OCI-LY7 (cell line): ENCODE measurements at regions not wholly inside any gene's neighbourhood (a gene's known extent, or its start where the extent isn't known, plus 50 kb on each side); places are given as distances from the start of the nearest gene placed in this dataset.

Experiments used
- CTCF ChIP-seq: fragments of 200-600 bp; sonication (generic); conservative IDR thresholded peaks from 2 replicates; pipeline ENCODE4 v1.5.1; 2014; ENCODE audit warnings: mild to moderate bottlenecking, antibody characterized with exemption, low read length, moderate library complexity, mixed read lengths
- EZH2phosphoT487 ChIP-seq: fragments of 200-600 bp; sonication (generic); IDR thresholded peaks from 2 replicates; pipeline ENCODE4 v1.6.1; 2018; ENCODE audit warnings: low read depth, borderline replicate concordance, mild to moderate bottlenecking, mixed run types, antibody characterized with exemption, low read length, moderate library complexity, mixed read lengths

GRCh38 chr1:114209971-114210370 lies 56.3 kb upstream of the SYT6 start:
- TF ChIP-seq CTCF (no peak), EZH2phosphoT487 (no peak)
